ENCODE measurements at regions not wholly inside any gene's neighbourhood (a gene's known extent, or its start where the extent isn't known, plus 50 kb on each side); places are given as distances from the start of the nearest gene placed in this dataset.

GRCh38 chr6:137688230-137688971 lies 178.7 kb upstream of the TNFAIP3 start:
- TF ChIP-seq TCF12 (IDR thresholded peaks at IDR 0.05; ENCODE audit: low read depth), result no peak
- TF ChIP-seq NFIC (IDR thresholded peaks at IDR 0.05), result no peak
- TF ChIP-seq TEAD4 (IDR thresholded peaks at IDR 0.05), result no peak
- no peak for TF ChIP-seq REST (IDR thresholded peaks at IDR 0.05; ENCODE audit: low read depth)
- no peak for TF ChIP-seq CREB1 (IDR thresholded peaks at IDR 0.05; ENCODE audit: low read depth)
- TF ChIP-seq MAX (IDR thresholded peaks at IDR 0.05), result no peak
- TF ChIP-seq YY1 (IDR thresholded peaks at IDR 0.05; ENCODE audit: low read depth), result no peak
